ENCODE measurements at regions not wholly inside any gene's neighbourhood (a gene's known extent, or its start where the extent isn't known, plus 50 kb on each side); places are given as distances from the start of the nearest gene placed in this dataset.

GRCh38 chr17:53454337-53454736 lies 368.4 kb upstream of the KIF2B start:
- no peaks in the 10 kb centered on the region for H4K20me1 ChIP-seq (ENCODE audit: insufficient read depth)
- POLR2A ChIA-PET = no interaction called here
- H3K27ac ChIP-seq (ENCODE audit: low read depth in 2 of 2, low read length in 1 of 2) = no peak overlapping the region
- H3K4me3 ChIP-seq (ENCODE audit: low read depth in 2 of 2, low read length in 1 of 2) = no peak overlapping the region
- H3K4me1 ChIP-seq (ENCODE audit: control insufficient read depth in 1 of 2, insufficient read depth in 2 of 2, low read depth in 1 of 2, low read length in 1 of 2) = no peaks in the 10 kb centered on the region
- no peaks in the 10 kb centered on the region for H3K79me2 ChIP-seq (ENCODE audit: insufficient read depth)
- H3F3A ChIP-seq (replicated peaks; ENCODE audit: insufficient read depth) = no peaks in the 10 kb centered on the region
- H3K27me3 ChIP-seq (ENCODE audit: insufficient read depth) = no peaks in the 10 kb centered on the region
- 36% methylated on average over 2 of the region's 2 CpGs for WGBS (ENCODE audit: low lambda C conversion rate)
- H3K4me2 ChIP-seq = no peak overlapping the region
- H3K9ac ChIP-seq = no peak overlapping the region
- no peak for TF ChIP-seq RCOR1 (IDR thresholded peaks at IDR 0.05; ENCODE audit: low read length)
- TF ChIP-seq SIN3A (IDR thresholded peaks at IDR 0.05; ENCODE audit: borderline replicate concordance, low read depth, low read length) = no peak
- TF ChIP-seq FOSL2 (IDR thresholded peaks at IDR 0.05; ENCODE audit: borderline replicate concordance, low read depth) = no peak
- H3K36me3 ChIP-seq (replicated peaks in 1 of 2; ENCODE audit: control insufficient read depth in 1 of 2, insufficient read depth in 2 of 2, low read length in 1 of 2) = no peaks in the 10 kb centered on the region
- H3K9me2 ChIP-seq = no peaks in the 10 kb centered on the region
- CTCF ChIA-PET = no interaction called here
- no peak for DNase-seq
- no peaks in the 10 kb centered on the region for H3K9me3 ChIP-seq
- no peak overlapping the region for H2AFZ ChIP-seq (ENCODE audit: low read depth)

GRCh38 chr17:53449324-53449723 lies 373.4 kb upstream of the KIF2B start:
- H3F3A ChIP-seq (replicated peaks; ENCODE audit: insufficient read depth) = no peaks in the 10 kb centered on the region
- H3K36me3 ChIP-seq (replicated peaks in 1 of 2; ENCODE audit: control insufficient read depth in 1 of 2, insufficient read depth in 2 of 2, low read length in 1 of 2) = no peaks in the 10 kb centered on the region
- CTCF ChIA-PET = interaction anchor here (1.3 kb wide), 1 partner anchor 18 kb away, joined by 3 read pairs; no protein-coding TSS in a partner anchor
- no peak overlapping the region for H2AFZ ChIP-seq (ENCODE audit: low read depth)
- no peaks in the 10 kb centered on the region for H3K9me3 ChIP-seq
- H3K9me2 ChIP-seq = no peaks in the 10 kb centered on the region
- POLR2A ChIA-PET = no interaction called here
- WGBS (ENCODE audit: low lambda C conversion rate) = 16% methylated on average over 4 of the region's 4 CpGs
- no peaks in the 10 kb centered on the region for H3K27me3 ChIP-seq (ENCODE audit: insufficient read depth)
- H4K20me1 ChIP-seq (ENCODE audit: insufficient read depth) = no peaks in the 10 kb centered on the region
- no peak overlapping the region for H3K27ac ChIP-seq (ENCODE audit: low read depth in 2 of 2, low read length in 1 of 2)
- H3K4me3 ChIP-seq (ENCODE audit: low read depth in 2 of 2, low read length in 1 of 2) = no peak overlapping the region
- H3K9ac ChIP-seq = no peak overlapping the region
- H3K79me2 ChIP-seq (ENCODE audit: insufficient read depth) = no peaks in the 10 kb centered on the region
- no peak for DNase-seq
- TF ChIP-seq SIN3A (IDR thresholded peaks at IDR 0.05; ENCODE audit: borderline replicate concordance, low read depth, low read length) = no peak
- no peak overlapping the region for H3K4me2 ChIP-seq
- no peaks in the 10 kb centered on the region for H3K4me1 ChIP-seq (ENCODE audit: control insufficient read depth in 1 of 2, insufficient read depth in 2 of 2, low read depth in 1 of 2, low read length in 1 of 2)

- no peak for DNase-seq
- Histone ChIP-seq H3K79me2 (ENCODE audit: insufficient read depth) (no peaks in the 10 kb centered on the region), H3K9me2 (no peaks in the 10 kb centered on the region), H3K27ac (ENCODE audit: low read depth in 2 of 2, low read length in 1 of 2) (no peak overlapping the region), H3K4me2 (no peak overlapping the region), H3K4me3 (ENCODE audit: low read depth in 2 of 2, low read length in 1 of 2) (no peak overlapping the region), H3F3A (replicated peaks; ENCODE audit: insufficient read depth) (no peaks in the 10 kb centered on the region), H4K20me1 (ENCODE audit: insufficient read depth) (no peaks in the 10 kb centered on the region), H2AFZ (ENCODE audit: low read depth) (no peak overlapping the region), H3K27me3 (ENCODE audit: insufficient read depth) (no peaks in the 10 kb centered on the region), H3K9me3 (no peaks in the 10 kb centered on the region), H3K36me3 (replicated peaks in 1 of 2; ENCODE audit: control insufficient read depth in 1 of 2, insufficient read depth in 2 of 2, low read length in 1 of 2) (no peaks in the 10 kb centered on the region), H3K4me1 (ENCODE audit: control insufficient read depth in 1 of 2, insufficient read depth in 2 of 2, low read depth in 1 of 2, low read length in 1 of 2) (no peaks in the 10 kb centered on the region), H3K9ac (no peak overlapping the region)
- ChIA-PET POLR2A (no interaction called here), CTCF (no interaction called here)
- no peak for TF ChIP-seq NFIC (IDR thresholded peaks at IDR 0.05; ENCODE audit: borderline replicate concordance)
- no peak for TF ChIP-seq IRF3 (IDR thresholded peaks at IDR 0.05; ENCODE audit: low read depth, low read length)
- TF ChIP-seq TAF1 (IDR thresholded peaks at IDR 0.05; ENCODE audit: borderline replicate concordance, low read depth, low read length) = no peak
- TF ChIP-seq MEF2A (IDR thresholded peaks at IDR 0.05; ENCODE audit: borderline replicate concordance, low read depth) = no peak
- no peak for TF ChIP-seq RFX5 (IDR thresholded peaks at IDR 0.05; ENCODE audit: low read length)
- no peak for TF ChIP-seq SMC3 (IDR thresholded peaks at IDR 0.05; ENCODE audit: low read depth, low read length)
- TF ChIP-seq CTCF (IDR thresholded peaks at IDR 0.05) = no peak
- TF ChIP-seq GATA2 (CRISPR knock-in tag; IDR thresholded peaks at IDR 0.05) = no peak
- no peak for TF ChIP-seq SIN3A (IDR thresholded peaks at IDR 0.05; ENCODE audit: borderline replicate concordance, low read depth, low read length)
- no peak for TF ChIP-seq EP300 (IDR thresholded peaks at IDR 0.05; ENCODE audit: borderline replicate concordance in 1 of 2, low read depth in 1 of 2, low read length in 1 of 2)
- no peak for TF ChIP-seq YY1 (IDR thresholded peaks at IDR 0.05; ENCODE audit: low read depth)
- no peak for TF ChIP-seq EZH2phosphoT487 (IDR thresholded peaks at IDR 0.05; ENCODE audit: borderline replicate concordance, low read depth)
- TF ChIP-seq MXI1 (IDR thresholded peaks at IDR 0.05; ENCODE audit: low read depth, low read length) = no peak
- no peak for TF ChIP-seq GABPA (IDR thresholded peaks at IDR 0.05; ENCODE audit: low read depth)
- TF ChIP-seq NRF1 (IDR thresholded peaks at IDR 0.05; ENCODE audit: low read depth, low read length) = no peak
- no peak for TF ChIP-seq CHD2 (IDR thresholded peaks at IDR 0.05; ENCODE audit: low read length, partially characterized antibody)
- TF ChIP-seq TCF12 (IDR thresholded peaks at IDR 0.05) = no peak
- TF ChIP-seq POLR2AphosphoS5 (IDR thresholded peaks at IDR 0.05; ENCODE audit: low read depth, low read length) = no peak
- no peak for TF ChIP-seq USF1 (IDR thresholded peaks at IDR 0.05; ENCODE audit: borderline replicate concordance, low read depth)
- WGBS (ENCODE audit: low lambda C conversion rate) = 6% methylated on average over 1 of the region's 1 CpG
Measured at GRCh38 chr17:53428913-53429312, 393.8 kb upstream of the KIF2B start.
